ENCODE measurements at regions not wholly inside any gene's neighbourhood (a gene's known extent, or its start where the extent isn't known, plus 50 kb on each side); places are given as distances from the start of the nearest gene placed in this dataset.

DNA sequence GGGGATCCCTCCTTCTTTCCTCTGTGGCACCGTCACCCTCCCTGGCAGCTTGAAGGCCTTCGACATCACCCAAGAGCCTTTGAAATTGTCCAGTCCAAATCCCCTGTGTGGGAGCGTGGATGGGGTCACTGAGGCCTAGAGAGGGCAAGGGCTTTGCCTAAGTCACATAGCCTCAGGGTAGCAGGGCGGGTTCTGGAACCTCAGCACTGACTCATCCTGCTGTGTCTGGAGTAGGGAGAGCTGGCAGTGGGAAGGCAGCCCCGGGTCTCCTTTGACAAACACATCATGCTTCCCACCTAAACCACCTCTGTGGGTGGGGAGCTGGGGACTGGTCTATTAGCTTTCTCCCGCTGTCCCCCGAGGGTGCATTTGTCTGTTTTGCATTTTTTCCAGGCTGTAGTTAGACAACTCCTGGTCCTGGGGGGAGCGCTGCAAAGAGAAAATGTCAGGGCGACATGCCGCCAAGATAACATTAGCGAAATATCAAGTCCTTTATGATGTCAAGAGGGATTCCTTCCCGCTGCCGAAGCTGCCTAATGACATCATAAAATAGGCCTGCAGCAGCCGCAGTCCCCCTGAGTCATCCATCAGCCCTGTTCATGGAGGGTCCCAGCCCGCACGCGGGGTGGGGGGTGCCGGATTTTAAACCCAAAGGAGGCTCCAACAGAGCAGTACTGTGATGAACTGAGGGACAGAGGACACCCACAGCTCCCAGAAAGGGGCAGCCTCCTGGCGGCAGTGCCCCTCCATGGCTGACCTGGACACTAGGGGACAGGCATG, 77.0 kb upstream of the POU3F1 start:
- DNase-seq (no peak), ATAC-seq (replicated peaks in 1 of 2) (no peak)
- Mint-ChIP-seq H3K4me3 (no peak overlapping the region), H3K9me3 (no peaks in the 10 kb centered on the region), H3K4me1 (ENCODE audit: low read depth) (no peaks in the 10 kb centered on the region), H3K27ac (no peak overlapping the region), H3K27me3 (ENCODE audit: low read depth) (peaks cover 6% of the 10 kb centered on the region), H3K36me3 (ENCODE audit: insufficient read depth in 2 of 2) (no peaks in the 10 kb centered on the region)

- H3K4me3 Mint-ChIP-seq, result no peak overlapping the region
- H3K27ac Mint-ChIP-seq, result no peak overlapping the region
- H3K9me3 Mint-ChIP-seq, result no peaks in the 10 kb centered on the region
- no peaks in the 10 kb centered on the region for H3K36me3 Mint-ChIP-seq (ENCODE audit: insufficient read depth in 2 of 2)
- ATAC-seq (replicated peaks in 1 of 2) (no peak), DNase-seq (no peak)
- no peaks in the 10 kb centered on the region for H3K4me1 Mint-ChIP-seq (ENCODE audit: low read depth)
- H3K27me3 Mint-ChIP-seq (ENCODE audit: low read depth), result no peaks in the 10 kb centered on the region
Measured at GRCh38 chr1:38121231-38121680, 74.7 kb upstream of the POU3F1 start.

DNA sequence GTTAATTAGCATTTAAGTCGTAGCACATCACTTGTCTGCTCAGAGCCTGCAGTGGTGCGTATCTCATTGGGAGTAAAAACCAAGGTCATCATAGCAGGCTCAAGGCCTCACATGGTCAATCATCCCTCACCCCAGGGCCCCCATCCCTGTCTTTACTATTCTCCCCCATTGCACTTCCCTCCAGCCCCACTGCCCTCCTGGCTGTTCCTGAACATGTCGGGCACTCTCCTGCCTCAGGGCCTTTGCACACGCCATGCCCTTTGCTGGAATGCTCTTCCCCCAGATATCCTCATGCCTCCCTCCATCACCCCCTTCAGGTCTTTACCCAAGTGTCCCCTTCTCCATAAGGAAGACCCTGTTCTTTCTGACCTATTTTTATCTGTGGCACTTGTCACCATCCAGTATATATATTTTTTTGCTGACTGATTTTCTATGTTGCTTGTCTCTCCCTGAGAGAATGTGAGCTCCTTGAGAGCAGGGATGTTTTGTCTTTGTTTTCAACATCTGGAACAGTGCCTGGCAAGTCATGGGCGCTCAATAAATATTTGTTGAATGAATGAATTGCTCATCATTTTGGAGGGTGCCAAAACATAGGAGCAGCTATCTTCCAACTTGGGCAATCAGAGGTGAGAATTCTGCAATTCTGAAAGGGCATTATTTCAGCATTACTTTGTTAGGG, 74.1 kb upstream of the POU3F1 start:
- Mint-ChIP-seq H3K4me1 (ENCODE audit: low read depth) (no peaks in the 10 kb centered on the region), H3K27me3 (ENCODE audit: low read depth) (no peaks in the 10 kb centered on the region), H3K4me3 (no peak overlapping the region), H3K36me3 (ENCODE audit: insufficient read depth in 2 of 2) (no peaks in the 10 kb centered on the region), H3K9me3 (no peaks in the 10 kb centered on the region), H3K27ac (no peak overlapping the region)
- ATAC-seq (replicated peaks in 1 of 2) (no peak), DNase-seq (no peak)

- Mint-ChIP-seq H3K4me1 (ENCODE audit: low read depth) (no peaks in the 10 kb centered on the region), H3K27me3 (ENCODE audit: low read depth) (no peaks in the 10 kb centered on the region), H3K36me3 (ENCODE audit: insufficient read depth in 2 of 2) (no peaks in the 10 kb centered on the region), H3K9me3 (no peaks in the 10 kb centered on the region), H3K4me3 (no peak overlapping the region), H3K27ac (no peak overlapping the region)
- ATAC-seq (replicated peaks in 1 of 2) (no peak), DNase-seq (no peak)
Measured at GRCh38 chr1:38118976-38119375, 72.4 kb upstream of the POU3F1 start.

GRCh38 chr1:38117444-38117887, 70.9 kb upstream of the POU3F1 start:
- Mint-ChIP-seq H3K4me3 (no peak overlapping the region), H3K36me3 (ENCODE audit: insufficient read depth in 2 of 2) (no peaks in the 10 kb centered on the region), H3K9me3 (no peaks in the 10 kb centered on the region), H3K4me1 (ENCODE audit: low read depth) (no peaks in the 10 kb centered on the region), H3K27ac (no peak overlapping the region), H3K27me3 (ENCODE audit: low read depth) (no peaks in the 10 kb centered on the region)
- no peak for DNase-seq
- ATAC-seq (replicated peaks in 1 of 2), result no peak

DNA sequence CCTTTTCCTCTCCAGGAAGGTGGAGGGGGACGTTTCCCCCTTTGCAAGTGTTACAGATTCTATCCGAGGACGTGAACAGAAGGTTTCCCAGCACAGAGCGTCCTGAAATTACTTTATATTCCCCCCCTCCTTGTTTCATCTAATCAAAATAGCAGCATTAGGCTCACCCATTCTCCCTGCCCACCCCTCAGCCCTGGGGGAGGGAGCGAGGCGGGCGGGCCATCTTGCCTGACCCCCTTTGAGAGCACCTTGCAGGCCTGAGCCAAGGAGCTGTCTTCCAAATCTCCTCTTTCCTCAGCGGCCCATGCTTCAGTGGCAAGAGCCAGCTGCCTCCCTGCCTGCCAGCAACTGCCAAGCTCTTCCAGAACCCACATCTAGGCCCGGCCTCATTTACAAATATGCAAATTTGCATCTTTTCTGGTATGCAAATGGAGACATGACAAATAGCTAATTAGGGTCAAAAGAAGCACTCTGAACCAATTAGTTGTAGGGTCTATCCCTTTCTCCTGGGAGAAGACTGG, 69.1 kb upstream of the POU3F1 start:
- peaks cover 12% of the 10 kb centered on the region for H3K27me3 Mint-ChIP-seq (ENCODE audit: low read depth)
- no peak overlapping the region for H3K27ac Mint-ChIP-seq
- no peak overlapping the region for H3K4me3 Mint-ChIP-seq
- no peaks in the 10 kb centered on the region for H3K36me3 Mint-ChIP-seq (ENCODE audit: insufficient read depth in 2 of 2)
- ATAC-seq (replicated peaks in 1 of 2), result no peak
- H3K4me1 Mint-ChIP-seq (ENCODE audit: low read depth), result no peaks in the 10 kb centered on the region
- H3K9me3 Mint-ChIP-seq, result no peaks in the 10 kb centered on the region
- DNase-seq, result no peak

- Mint-ChIP-seq H3K4me3 (no peak overlapping the region), H3K27ac (no peak overlapping the region), H3K9me3 (no peaks in the 10 kb centered on the region), H3K27me3 (ENCODE audit: low read depth) (peaks cover 12% of the 10 kb centered on the region), H3K4me1 (ENCODE audit: low read depth) (no peaks in the 10 kb centered on the region), H3K36me3 (ENCODE audit: insufficient read depth in 2 of 2) (no peaks in the 10 kb centered on the region)
- DNase-seq (no peak), ATAC-seq (replicated peaks in 1 of 2) (no peak)
Measured at GRCh38 chr1:38115226-38115625, 68.6 kb upstream of the POU3F1 start.

- ATAC-seq (replicated peaks in 1 of 2), result peak in 1 of 2 donors; percentile 24
- H3K27ac Mint-ChIP-seq, result no peak overlapping the region
- peaks cover 12% of the 10 kb centered on the region for H3K27me3 Mint-ChIP-seq (ENCODE audit: low read depth)
- no peaks in the 10 kb centered on the region for H3K4me1 Mint-ChIP-seq (ENCODE audit: low read depth)
- no peak overlapping the region for H3K4me3 Mint-ChIP-seq
- no peaks in the 10 kb centered on the region for H3K36me3 Mint-ChIP-seq (ENCODE audit: insufficient read depth in 2 of 2)
- no peaks in the 10 kb centered on the region for H3K9me3 Mint-ChIP-seq
- no peak for DNase-seq
Measured at GRCh38 chr1:38114241-38115026, 67.8 kb upstream of the POU3F1 start.

GRCh38 chr1:38113159-38113666, 66.6 kb upstream of the POU3F1 start:
- Mint-ChIP-seq H3K36me3 (ENCODE audit: insufficient read depth in 2 of 2) (no peaks in the 10 kb centered on the region), H3K9me3 (no peaks in the 10 kb centered on the region), H3K4me1 (ENCODE audit: low read depth) (no peaks in the 10 kb centered on the region), H3K4me3 (no peak overlapping the region), H3K27me3 (ENCODE audit: low read depth) (peaks cover 17% of the 10 kb centered on the region), H3K27ac (no peak overlapping the region)
- DNase-seq (no peak), ATAC-seq (replicated peaks in 1 of 2) (no peak)

DNA sequence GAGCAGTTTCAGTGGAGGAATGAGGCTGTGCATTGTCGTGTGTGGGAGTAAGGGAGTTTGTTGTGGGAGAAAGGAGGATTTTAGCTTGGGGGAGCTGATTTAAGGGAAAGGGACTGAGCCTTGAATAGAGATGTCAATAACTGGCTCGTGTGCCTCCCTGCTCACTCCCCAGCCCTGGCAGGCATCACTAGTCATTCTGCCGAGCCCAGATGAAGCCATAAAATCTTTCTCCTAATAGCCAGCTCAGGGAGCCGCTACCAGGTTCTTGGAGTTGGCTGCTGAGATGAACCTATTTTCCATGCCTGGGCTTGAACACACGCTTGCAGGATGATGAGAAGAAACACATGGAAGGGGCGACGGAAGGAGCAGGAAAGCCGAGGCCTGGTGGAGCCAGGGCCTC, 65.0 kb upstream of the POU3F1 start:
- ATAC-seq (replicated peaks in 1 of 2) (no peak), DNase-seq (no peak)
- no peaks in the 10 kb centered on the region for H3K4me1 Mint-ChIP-seq (ENCODE audit: low read depth)
- no peak overlapping the region for H3K27ac Mint-ChIP-seq
- no peak overlapping the region for H3K4me3 Mint-ChIP-seq
- no peaks in the 10 kb centered on the region for H3K9me3 Mint-ChIP-seq
- H3K36me3 Mint-ChIP-seq (ENCODE audit: insufficient read depth in 2 of 2), result no peaks in the 10 kb centered on the region
- H3K27me3 Mint-ChIP-seq (ENCODE audit: low read depth), result peaks cover 30% of the 10 kb centered on the region

DNA sequence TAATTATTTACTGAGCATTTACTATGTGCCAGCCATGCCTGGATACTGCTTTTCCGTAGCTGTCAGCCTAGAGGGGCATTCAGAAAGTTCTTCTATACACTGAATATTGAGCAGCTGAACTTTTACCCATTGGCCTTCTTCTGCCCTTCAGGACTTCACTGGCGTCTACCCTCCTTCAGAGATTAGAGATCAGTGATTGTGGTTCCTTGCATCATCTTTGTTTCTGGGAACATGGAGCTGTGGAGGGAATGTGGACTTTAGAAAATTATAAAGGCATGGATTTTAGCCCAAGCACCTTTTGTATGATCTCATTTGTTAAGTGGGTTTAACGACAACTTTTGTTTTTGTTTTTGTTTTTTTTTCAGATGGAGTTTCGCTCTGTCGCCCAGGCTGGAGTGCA, 58.7 kb upstream of the POU3F1 start:
- Mint-ChIP-seq H3K27ac (no peak overlapping the region), H3K4me1 (ENCODE audit: low read depth) (no peaks in the 10 kb centered on the region), H3K27me3 (ENCODE audit: low read depth) (peaks cover 47% of the 10 kb centered on the region), H3K4me3 (no peak overlapping the region), H3K9me3 (no peaks in the 10 kb centered on the region), H3K36me3 (ENCODE audit: insufficient read depth in 2 of 2) (no peaks in the 10 kb centered on the region)
- DNase-seq (no peak), ATAC-seq (replicated peaks in 1 of 2) (no peak)

GRCh38 chr1:38102636-38103035, 56.0 kb upstream of the POU3F1 start:
- Mint-ChIP-seq H3K4me1 (ENCODE audit: low read depth) (no peaks in the 10 kb centered on the region), H3K27ac (no peak overlapping the region), H3K4me3 (no peak overlapping the region), H3K36me3 (ENCODE audit: insufficient read depth in 2 of 2) (no peaks in the 10 kb centered on the region), H3K9me3 (no peaks in the 10 kb centered on the region), H3K27me3 (ENCODE audit: low read depth) (peaks cover 44% of the 10 kb centered on the region)
- DNase-seq, result no peak
- no peak for ATAC-seq (replicated peaks in 1 of 2)

All from activated T-cell treated with anti-CD3 and anti-CD28 coated beads, Interleukin-2, amount 50 U/mL, for 72 hours (primary cell).